ENCODE measurements at regions not wholly inside any gene's neighbourhood (a gene's known extent, or its start where the extent isn't known, plus 50 kb on each side); places are given as distances from the start of the nearest gene placed in this dataset.
A peak's percentile ranks its signal among the peaks of the same experiment; 100 is the strongest.

DNA sequence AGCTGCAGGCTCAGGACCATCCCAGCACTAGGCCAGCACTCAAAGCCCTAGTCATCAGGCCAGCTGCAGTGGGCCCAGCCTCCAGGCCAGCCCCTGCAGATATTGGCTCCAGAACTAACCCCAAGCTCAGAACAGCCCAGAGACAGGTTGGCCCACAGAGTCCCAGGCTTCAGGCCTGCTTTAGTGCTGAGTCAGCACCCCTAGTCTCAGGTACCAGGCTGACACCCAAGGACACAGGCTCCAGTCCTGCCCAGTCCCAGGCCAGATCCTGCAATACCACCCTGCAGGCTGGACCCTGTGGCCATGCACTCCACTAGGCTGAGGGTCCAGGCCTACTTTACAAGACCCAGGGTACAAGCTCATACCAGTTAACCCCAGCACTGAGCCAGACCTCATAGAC lies 234.4 kb upstream of the GPRIN3 start:
- DNase-seq: no peak

DNA sequence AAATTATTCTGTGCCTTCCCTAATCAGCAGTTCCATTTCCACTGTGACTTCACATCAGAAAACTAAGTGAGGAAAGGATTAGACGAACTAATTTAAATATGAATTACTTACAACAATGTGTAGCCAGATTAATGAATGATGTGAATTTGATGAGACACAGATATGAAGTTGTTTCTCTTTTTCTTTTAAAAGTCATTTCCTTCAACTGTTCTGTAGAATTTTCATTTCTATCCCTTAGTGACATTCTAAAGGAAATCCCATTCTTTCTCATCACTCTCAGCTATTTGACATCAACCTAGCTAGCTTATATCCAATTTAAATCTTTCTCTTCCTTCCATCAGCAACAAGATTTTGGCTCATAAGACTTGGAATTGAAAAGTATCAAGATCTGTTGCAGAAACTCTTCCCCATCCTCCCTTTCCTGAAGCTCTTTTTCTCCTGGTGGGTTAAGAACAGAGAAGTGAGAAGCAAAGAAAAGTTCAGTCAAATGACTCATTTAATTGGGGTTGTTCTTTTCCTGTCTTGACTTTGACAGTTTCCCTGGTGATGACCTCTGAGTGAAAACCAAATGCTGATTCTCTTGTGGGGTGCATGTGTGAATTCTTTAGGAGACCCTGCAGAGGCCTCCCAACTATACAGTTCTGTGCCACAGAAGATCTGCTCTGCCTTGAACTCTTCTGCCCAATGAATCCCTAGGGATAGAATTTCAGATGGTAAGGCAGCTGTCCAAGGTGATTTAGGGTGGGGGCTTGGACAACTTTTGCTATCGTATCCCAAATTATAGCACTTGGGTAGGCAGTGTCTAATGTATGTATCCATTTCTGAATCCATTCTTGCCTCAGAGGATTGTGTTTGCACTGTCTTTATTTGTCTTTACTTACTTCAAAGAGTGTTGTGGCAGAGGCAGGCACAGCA lies 232.5 kb upstream of the GPRIN3 start:
- DNase-seq: no peak

DNA sequence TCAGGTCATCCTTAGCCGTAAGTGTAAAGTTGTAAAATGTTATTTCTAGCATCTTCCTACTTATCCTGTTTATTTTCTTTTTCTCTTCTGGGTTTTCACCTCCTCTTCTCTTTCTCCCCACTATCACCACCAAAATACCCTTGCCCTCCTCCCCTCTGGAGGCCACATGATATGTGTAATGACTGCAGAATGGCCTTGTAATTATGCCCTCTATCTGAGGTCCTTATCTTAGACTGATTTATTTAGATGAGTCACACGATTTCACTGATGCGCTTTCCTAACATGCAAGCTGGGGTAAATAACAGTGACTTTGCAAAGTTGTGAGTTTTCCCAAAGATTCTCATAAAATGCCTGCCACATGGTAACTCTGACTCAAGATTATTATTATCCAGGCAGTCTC lies 231.8 kb upstream of the GPRIN3 start:
- no peak for DNase-seq

DNA sequence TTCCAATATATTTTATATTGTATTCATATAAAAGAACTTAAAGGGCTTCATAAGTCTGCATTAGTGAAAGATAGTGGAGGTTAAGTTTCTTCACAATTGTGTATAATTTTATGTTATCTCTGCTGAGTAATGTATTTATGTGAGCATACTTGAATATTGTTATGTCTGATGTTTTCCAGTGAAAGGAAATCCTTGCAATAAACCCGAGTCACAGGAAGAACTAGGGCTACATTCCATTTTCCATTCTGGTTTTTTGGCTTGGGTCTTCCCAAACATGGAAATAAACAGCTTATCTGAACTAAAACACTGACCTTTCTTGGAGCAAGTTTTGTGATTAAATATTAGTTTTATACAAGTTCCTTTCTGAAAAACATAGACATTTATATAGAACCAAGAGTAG lies 231.3 kb upstream of the GPRIN3 start:
- no peak for DNase-seq

DNA sequence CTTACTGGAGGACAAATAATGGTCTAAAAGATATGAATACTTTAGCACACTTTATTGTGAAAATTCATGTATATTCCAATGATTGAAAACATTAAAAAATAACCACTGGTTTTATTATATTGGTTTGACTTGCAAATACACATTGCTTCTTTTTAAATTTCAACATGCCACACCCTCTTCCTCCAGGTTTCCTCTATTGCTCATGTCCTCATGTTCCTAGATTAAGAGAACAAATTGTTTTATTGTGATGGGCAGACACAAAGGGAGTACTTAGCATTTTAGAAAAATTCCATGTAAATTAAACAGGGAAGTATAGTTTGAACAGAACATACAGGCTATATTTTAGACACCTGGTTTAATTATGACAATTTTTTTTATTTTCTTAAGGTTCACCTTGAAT lies 230.6 kb upstream of the GPRIN3 start:
- DNase-seq: peak; percentile 8

DNA sequence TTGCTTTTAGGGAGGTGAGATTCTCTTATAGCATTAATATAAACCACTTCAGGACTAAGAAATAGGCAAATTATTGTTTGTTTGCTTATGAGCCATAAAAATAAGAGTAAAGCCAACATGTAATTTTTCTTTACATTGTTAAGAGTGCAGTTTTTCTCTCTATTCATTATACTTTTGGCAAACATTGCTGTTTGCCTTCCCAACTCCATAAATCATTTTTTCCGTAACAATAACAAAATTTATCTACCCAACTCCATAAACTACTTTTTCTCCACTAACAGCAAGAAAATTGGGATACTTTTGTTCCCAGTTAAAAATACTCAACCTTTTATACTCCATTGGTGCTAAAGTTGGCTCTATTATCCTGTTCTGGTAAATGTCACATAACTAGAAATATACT lies 229.7 kb upstream of the GPRIN3 start:
- no peak for DNase-seq

DNA sequence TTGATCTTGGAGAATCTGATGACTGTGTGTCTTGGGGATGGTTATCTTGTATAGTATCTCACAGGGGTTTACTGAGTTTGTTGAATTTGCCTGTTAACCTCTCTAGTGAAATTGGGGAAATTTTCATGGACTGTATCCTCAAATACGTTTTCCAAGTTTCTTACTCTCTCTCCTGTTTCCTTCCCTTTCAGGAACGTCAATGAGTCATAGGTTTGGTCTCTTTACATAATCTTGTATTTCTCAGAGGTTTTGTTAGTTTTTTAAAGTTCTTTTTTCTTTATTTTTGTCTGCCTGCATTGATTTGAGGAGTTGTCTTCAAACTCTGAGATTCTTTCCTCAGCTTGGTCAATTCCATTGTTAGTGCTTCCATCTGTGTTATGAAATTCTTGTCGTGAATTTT lies 227.7 kb upstream of the GPRIN3 start:
- DNase-seq: no peak

DNA sequence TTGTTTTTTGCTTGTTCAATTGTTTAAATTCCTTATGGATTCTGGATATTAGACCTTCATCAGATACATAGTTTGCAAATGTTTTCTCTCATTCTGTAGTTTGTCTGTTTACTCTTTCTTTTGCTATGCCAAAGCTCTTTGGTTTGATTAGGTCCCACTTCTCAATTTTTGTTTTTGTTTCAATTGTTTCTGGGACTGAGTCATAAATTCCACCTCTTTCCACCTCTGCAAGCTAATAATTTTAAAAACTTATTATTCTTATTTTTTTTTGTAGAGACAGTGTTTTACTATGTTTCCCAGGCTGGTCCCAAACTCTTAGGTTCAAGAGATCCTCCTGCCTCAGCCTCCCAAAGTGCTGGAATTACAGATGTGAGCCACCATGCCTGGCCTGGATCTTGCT lies 226.8 kb upstream of the GPRIN3 start:
- DNase-seq: no peak

DNA sequence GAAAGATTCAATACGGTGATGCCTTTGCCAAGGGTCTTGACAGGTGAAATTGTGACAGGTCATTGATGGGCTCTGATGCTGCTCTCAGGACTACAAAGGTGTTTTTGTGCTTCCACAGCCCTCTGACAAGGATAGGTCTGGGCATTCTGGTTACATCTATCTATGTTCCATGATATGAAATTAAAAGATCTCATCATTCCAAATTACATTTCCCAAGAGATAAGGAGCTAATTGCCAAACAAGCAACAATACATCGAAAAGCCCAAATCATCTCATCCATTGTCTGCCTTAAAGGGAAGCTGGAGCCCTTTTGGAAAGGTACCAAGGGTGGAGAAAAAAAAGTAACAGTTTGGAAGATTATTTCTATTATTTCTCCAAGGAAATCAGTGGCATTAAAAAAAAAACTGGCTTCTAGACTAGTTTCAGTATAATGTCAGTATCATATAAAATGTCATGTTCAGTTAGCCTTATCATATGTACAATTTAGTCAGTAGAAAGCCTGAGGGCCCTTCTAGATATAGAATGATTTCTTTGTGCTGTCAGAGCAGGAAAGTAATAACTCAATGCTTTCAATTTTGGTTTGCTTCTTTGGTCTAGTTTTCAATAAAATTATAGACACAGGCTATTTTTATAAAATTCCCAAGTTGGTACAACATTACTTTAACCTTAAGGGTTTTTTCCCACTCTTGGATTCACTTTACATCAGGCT lies 224.5 kb upstream of the GPRIN3 start:
- DNase-seq: no peak

DNA sequence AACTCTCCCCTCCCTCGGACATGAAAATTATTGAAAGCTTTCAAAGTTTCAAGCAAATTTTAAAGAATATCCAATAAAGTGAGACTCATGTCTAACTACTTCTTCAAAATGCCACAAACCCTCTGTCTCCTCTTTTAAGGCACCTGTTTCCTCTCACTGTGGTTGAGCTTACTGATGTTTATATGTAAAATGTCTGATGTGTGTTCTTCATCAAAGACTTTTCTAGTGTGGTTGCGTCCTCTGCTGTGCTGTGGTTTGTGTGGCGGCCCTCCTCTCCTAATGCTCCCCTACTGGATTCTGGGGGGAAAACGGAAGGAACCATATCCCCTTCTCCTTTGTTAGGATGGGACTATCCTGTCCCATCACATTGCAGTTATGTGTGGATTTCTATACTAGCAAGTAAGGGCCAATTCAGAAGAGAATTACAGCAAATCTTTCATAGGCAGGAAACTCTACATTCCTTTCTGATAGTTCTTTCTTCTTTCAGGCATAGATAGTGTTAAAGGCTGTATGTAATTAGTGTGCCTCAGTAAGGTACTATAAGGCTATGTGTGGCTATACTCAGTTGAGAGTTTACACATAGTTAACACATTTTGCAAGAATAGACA lies 221.0 kb upstream of the GPRIN3 start:
- DNase-seq: no peak

DNA sequence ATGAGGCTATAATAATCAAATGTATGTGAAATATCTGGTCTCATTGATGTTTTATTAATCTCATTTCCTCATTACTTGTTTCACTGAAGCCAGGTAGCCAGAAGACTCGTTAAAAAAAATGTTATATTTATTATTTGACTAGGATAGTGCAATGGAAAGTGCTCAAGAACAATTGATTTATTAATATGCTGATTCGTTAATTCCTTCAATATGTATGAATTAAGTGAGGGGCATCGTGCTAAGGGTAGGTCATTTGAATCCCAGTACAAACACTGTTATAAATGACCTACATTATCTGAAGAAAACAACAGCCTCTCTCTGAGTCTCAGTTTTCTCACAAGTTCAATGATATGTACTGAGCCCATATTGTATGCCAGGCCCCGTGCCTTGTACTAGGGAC lies 214.2 kb upstream of the GPRIN3 start:
- no peak for DNase-seq

DNA sequence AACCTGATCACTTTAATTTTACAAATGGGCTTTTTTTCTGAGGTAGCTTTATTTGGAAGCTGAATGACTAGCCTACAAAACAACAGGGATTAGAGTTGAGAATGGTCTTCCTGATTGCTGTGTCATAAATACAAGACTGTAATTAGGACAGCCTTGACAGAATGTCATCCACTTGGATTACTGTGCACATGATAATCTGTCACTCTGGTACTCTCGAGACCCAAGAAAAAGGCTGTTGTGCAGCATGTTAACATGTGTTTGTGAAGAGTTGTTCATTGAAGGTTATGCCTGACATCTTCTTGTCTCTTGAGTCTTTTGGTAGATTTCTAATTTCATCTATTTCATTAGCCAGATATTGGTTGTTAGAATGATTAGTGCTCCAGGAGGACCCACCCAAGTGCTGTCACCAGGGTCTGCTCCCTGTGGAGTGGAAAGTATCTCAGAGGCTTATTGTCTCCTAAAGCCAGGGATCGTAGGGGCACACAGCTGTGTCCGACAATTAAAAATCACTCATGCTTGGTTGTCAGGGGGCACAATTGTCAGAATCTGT lies 212.2 kb upstream of the GPRIN3 start:
- no peak for DNase-seq

DNA sequence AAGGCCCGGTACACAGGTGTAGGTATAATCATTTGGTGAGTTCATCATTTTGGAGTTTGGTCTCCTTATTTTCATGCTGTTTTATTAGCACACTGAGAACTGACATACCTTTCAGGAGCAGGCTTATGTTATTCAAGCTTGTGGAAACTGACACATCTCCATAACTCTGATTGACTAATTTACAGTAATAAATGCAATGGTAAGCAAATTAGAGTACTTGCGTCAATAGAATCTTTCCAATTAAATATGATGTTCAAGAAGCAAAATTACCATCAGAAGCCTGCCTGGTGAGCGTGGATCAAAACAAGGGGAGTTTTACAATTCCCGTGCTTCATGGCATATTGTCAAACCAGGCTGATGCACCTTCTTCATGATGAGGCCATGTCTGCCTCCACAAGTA lies 210.7 kb upstream of the GPRIN3 start:
- DNase-seq: no peak

DNA sequence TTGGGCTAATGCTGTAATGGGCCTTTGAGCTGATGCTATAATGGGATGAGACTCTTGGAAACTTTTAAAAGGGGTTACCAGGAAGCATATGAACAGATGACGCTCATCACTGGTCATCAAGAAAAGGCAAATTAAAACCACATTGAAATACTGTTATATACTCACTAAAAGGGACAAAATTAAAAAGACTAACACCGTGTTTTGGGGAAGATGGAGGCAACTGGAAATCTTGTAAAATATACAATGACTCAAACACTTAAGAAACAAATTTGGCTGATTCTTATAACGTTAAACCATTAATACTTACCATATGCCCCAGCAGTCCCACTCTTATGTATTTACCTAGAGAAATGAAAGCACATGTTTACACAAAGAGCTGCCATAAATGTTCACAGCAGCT lies 207.2 kb upstream of the GPRIN3 start:
- no peak for DNase-seq

DNA sequence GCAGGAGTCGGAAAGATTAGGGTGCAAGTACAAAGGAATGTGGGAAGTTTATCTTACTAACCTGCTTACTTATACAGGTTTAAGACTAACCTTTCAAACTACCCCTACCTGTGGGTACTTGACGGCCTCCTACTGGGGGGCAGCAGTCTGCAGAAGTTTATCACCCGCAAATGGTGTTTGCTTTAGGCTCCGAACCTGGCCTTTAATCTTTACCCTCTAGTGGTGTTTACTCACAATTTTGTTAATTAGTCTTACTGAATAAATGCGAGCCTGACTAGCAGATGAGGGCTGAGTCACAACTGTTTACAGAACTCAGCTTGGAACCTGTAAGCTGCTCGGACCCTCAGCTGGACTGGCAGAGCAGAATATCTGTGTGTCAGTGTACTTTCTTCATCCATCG lies 204.2 kb upstream of the GPRIN3 start:
- DNase-seq: no peak

DNA sequence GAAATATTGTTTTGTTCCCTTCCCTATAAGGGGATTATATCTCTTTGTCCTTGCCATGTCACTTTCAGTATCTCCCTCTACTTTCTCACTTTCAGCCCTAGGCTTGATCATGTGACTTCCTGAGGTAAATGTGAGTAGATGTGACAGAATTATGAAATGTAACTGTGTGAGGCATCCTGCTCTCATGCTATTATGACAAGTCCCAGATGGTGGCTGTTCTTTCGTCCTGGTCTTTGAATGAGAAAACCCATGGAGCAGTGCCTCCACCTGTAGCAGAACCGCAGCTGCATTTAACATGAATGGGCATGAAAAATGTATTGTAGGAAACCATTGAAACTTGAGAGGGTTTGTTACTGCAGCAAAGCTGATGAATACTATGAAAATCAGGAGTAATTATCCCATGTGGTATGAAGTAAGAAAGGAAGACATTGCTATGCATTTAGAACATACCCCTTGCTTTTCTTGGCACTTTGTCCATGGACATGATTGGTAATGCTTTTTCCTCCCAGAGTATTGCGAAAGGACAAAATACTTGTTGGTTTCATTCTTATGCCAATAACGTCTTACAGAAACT lies 202.2 kb upstream of the GPRIN3 start:
- DNase-seq: no peak

DNA sequence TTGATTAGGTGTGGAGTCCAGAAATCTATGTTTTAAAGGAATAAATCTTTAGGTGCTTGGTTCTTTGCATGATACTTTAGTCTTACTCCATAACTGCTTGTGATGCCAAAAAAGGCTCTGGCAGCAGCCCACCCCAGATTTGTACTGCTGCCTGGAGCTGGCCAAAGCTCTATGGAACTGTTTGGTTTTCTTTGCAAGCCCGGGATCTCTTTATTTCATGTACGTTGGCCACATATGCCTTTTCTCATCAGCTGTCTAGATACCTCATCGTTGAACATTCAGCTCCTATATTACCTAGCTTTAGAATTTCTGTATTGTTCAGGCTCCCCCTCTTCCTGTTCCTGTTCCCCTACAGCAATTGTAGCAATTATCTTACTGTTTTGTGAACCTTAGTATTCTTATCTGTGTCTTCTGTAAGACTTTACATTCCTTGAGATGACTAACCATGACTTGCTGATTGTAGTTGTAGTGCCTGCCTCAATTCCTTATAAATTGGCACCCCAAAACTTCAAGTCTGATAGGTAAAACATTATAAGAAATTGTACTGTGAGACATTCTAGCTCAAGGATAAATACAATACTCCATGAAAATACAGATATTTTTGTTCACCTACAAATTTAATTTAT lies 199.4 kb upstream of the GPRIN3 start:
- no peak for DNase-seq

DNA sequence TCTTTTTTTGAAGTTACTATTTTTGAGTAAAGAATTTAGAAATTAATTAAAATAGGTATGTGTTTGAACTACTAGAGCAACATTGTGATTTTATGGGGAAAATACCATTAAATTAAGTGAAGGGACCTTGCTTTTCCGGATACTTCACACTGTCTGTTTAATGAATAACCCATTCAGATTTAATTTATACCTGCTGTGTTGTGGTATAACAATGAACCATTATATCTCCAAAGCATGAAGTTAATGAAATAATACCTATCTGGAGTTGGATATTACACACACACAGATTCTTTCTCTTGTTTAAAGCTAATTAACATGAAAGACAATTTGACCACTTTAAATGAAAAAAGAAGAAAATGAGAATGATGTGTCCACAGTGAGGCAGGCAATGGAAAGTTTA lies 195.0 kb upstream of the GPRIN3 start:
- no peak for DNase-seq

DNA sequence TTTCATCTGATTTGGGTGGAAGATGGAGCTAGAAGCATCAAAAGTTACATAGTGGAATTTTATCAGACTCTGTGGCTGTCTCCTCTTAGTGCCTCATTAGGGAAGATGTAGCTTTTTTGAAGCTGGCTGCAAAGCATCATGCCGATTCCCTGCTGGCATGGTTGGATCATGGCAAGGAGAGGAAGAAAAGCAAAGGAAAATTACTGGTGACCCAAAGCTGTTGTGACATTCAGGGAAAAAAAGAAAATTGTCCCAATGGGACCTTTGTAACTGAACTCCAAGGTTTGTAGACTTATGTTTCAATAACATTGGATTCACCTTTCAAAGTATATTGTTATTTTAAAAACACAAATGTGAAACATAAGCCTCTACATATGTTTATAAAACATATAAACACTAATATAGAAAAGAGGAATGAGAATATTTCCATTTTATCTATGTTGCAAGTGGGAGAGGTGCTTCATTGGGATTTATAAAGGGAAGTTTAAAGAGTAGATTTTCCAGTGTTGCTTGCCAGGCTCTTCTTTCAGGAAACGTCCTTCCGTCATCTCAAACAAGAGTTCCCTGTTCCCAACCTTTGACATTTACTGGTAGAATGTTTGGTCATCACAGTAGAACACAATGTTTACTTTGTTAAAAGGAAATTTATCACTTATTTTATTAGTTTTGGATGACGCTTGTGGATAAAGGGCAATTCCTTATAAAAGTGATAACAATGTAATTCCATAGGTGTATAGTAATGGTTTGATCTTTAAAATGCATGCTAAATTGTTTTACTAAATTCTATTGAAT lies 190.1 kb upstream of the GPRIN3 start:
- DNase-seq: no peak

DNA sequence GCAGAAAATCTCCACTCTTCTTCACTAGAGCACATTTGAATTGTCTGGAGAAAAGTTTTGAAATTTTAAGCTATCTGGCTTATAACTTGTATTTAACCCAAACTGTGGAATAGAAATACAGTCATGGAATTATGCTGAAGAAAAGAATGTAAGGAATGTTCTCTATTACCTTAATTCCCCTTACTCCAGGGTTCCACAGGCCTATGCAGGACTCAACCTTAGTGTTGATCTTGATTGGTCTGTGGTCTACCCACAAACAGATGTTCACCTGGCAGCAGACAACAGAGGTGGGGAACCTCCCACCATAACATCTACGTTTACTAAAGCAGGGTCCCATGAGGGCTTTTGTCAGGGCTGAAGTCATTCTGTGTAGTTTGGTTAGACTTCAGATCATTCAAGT lies 189.3 kb upstream of the GPRIN3 start:
- DNase-seq: no peak

DNA sequence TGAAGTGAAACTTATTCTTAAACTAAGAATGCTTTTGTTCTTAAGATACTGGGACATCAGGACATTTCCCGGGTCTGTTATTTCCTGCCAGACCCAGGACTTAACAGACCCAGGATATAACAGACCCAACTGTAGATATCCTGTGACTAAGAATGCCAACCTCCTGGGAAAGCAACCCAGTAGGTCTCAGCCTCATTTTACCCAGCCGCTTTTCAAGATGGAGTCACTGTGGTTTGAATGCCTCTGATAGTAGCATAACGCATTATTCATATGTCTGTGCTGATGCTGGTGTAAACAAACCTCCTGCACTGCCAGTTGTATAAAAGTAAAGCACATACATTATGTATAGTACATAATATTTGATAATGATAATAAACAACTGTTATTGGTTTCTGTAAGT lies 185.8 kb upstream of the GPRIN3 start:
- DNase-seq: no peak

DNA sequence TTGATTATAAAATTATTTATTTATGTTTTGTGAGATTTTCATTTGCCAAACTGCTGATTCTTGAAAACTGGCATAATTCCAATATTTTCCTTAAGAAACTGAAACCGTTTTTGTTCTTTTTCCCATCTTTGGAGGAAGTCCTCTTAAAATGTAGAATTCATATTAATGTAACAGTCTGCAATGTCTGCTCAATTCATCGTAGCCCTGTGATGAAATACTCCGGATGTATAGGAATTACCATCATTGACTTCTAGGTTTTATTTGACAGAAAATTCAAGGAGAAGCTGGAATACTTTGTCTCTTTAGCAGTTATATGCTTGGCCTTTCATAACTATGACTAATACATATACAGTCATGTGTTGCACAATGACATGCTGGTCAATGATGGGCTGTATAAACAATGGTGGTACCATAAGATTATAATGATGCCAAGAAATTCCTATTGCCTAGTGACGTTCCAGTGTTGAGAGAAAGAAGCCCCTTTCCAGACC lies 185.0 kb upstream of the GPRIN3 start:
- no peak for DNase-seq

All from NCI-H526 treated with DMSO at 0.1 percent for 48 hours (cell line).